HG03039 (cell line): ENCODE measurements at regions not wholly inside any gene's neighbourhood (a gene's known extent, or its start where the extent isn't known, plus 50 kb on each side); places are given as distances from the start of the nearest gene placed in this dataset.
"Not testable (repeated sequence)": the region's sequence is repeated elsewhere in the genome, so short reads cannot be mapped to it uniquely, and the experiment has no call there.

Experiments
- ATAC-seq: cut with Tn5 transposase; IDR thresholded peaks from one replicate; pipeline ENCODE4 v1.9.1; 2021; ENCODE audit warnings: mild to moderate bottlenecking, moderate library complexity; ENCODE audit not compliant: unreplicated experiment

DNA sequence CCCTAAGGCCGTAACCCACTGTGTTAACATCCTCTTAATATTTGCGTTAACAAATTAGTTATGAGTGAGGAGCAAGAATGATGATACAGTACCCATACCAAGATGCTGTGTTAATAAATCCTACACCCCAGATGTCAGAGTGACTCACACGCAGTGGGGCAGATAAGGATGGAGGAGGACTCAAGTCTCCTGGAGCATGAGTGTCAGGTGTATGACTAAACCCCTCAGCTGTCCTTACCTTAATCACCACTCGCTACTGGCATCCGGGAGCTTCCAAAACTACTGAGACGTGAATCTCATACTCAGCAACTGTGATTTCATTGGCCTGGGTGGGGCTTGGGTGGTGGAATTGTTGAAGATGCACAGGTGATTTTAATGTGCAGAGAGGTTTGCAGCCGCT is 131.3 kb upstream of the MTHFD1L start:
- no peak for ATAC-seq

GRCh38 chr6:150735341-150735851 is 130.1 kb upstream of the MTHFD1L start:
- ATAC-seq: no peak

GRCh38 chr6:150738092-150738629 is 127.3 kb upstream of the MTHFD1L start:
- no peak for ATAC-seq

- ATAC-seq: no peak
Observed at GRCh38 chr6:150739711-150740349, 125.7 kb upstream of the MTHFD1L start.

- no peak for ATAC-seq
Observed at GRCh38 chr6:150740453-150740852, 125.0 kb upstream of the MTHFD1L start.

DNA sequence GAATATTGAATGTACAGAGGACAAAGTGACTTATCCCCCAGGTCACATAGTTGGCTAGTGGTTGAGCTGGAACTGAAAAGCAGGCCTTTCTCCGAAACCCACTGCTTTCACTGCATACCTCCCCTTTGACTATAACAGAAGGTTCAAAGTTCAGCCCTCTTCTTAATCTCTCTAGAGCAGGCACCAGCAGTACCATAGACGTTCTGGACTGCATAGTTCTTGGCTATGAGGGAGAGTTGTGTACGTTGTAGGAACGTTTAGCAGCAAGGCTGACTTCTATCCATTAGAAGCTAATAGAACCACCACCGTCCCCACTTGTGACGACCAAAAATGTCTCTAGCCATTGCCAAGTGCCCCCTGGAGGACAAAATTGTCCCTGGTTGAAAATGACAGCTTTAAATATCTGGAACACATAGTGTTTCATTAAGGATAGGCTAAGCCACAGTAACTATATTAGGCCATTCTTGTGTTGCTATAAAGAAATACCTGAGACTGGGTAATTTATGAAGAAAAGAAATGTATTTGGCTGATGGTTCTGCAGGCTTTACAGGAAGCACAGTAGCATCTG is 123.8 kb upstream of the MTHFD1L start:
- ATAC-seq: no peak

GRCh38 chr6:150744522-150745260 is 120.8 kb upstream of the MTHFD1L start:
- ATAC-seq: no peak

- ATAC-seq: no peak
Observed at GRCh38 chr6:150745896-150746295, 119.6 kb upstream of the MTHFD1L start.

DNA sequence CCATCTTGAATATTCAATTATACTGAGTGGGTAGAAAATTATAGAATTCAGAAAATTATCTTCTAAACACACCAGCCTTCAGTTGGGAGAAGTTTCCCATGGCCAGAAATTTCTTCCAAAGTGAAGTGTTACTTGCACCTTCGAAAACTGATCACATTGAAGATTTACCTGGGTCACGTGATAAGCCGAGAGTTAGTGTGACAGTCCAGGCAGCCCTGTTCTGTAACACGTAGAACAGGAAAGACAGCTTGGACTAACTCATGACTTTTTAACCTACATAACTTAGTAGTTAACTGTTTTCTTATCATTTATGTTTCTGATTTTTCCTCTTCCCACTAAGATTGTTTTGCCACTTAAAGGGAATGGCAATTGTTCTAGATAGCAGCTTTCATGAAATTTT is 118.3 kb upstream of the MTHFD1L start:
- no peak for ATAC-seq

- ATAC-seq: no peak
Observed at GRCh38 chr6:150749091-150749670, 116.3 kb upstream of the MTHFD1L start.

GRCh38 chr6:150751296-150751695 is 114.2 kb upstream of the MTHFD1L start:
- ATAC-seq: no peak

DNA sequence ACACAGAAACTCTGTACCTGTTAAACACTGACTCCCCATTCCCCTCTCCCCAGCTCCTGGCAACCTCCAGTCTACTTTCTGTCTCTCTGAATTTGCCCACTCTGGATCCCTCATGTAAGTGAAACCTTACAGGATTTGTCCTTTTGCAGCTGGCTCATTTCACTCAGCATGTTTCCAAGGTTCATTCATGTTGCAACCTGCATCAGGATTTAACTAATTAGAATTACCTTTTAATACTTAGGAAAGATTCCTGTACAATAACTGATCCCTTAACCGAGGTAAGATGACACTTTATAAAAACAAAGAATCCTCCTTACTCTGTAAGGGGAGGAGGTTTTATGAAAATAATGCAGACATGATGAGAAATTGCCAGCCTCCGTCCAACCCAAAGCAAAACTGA is 113.1 kb upstream of the MTHFD1L start:
- no peak for ATAC-seq

GRCh38 chr6:150753371-150754064 is 112.0 kb upstream of the MTHFD1L start:
- no peak for ATAC-seq

- ATAC-seq: no peak
Observed at GRCh38 chr6:150755042-150755441, 110.5 kb upstream of the MTHFD1L start.

DNA sequence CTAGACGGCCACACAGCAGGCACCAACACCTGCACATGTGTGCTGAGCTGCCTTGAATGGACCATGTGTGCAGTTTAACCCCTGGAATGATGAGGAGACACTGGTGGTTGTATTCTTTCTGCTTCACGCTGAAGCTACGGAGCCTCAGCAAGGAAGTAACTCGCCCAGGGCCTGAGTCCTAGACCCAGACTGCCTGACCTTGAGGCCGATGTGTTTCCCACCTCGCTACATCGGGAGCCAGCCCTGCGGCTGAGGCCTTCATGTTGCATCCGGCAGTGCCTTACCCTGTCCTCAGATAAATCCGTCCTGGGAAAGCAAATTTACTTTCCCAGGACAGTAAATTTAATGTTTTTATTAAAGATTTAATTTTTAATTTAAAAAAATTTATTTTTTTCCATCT is 110.0 kb upstream of the MTHFD1L start:
- ATAC-seq: no peak

GRCh38 chr6:150756173-150756572 is 109.3 kb upstream of the MTHFD1L start:
- ATAC-seq: no peak

GRCh38 chr6:150757807-150758206 is 107.7 kb upstream of the MTHFD1L start:
- not testable (repeated sequence) for ATAC-seq

GRCh38 chr6:150759483-150759882 is 106.0 kb upstream of the MTHFD1L start:
- no peak for ATAC-seq

GRCh38 chr6:150761771-150762170 is 103.7 kb upstream of the MTHFD1L start:
- ATAC-seq: no peak

GRCh38 chr6:150764334-150765066 is 101.0 kb upstream of the MTHFD1L start:
- no peak for ATAC-seq
